Cardiac fibroblast (primary cell): ENCODE measurements at regions not wholly inside any gene's neighbourhood (a gene's known extent, or its start where the extent isn't known, plus 50 kb on each side); places are given as distances from the start of the nearest gene placed in this dataset.

Experiments
- DNase-seq, 2 donors: peaks; one replicate each; pipeline versions ENCODE4 v3.0.0 to v3.0.0-alpha.2; 2010; ENCODE audit warnings: low read depth in 2 of 2
- H3K4me3 ChIP-seq, 2 donors: replicated peaks in 1 of 2; 1 replicate in 1 of 2; 2 replicates in 1 of 2; pipeline ENCODE4 v1.5.1; 2011; ENCODE audit warnings: low read depth in 2 of 2, low read length in 2 of 2, mild to moderate bottlenecking in 2 of 2, moderate library complexity in 1 of 2
- CTCF ChIP-seq: IDR thresholded peaks from one replicate; pipeline ENCODE4 v1.5.1; 2011; ENCODE audit warnings: low read depth, mild to moderate bottlenecking, low read length, inconsistent platforms

GRCh38 chr2:10235099-10235908 lies 67.4 kb upstream of the HPCAL1 start:
- no peak overlapping the region for H3K4me3 ChIP-seq
- peak in 1 of 2 donors; percentile 14 for DNase-seq
- no peak for TF ChIP-seq CTCF

DNA sequence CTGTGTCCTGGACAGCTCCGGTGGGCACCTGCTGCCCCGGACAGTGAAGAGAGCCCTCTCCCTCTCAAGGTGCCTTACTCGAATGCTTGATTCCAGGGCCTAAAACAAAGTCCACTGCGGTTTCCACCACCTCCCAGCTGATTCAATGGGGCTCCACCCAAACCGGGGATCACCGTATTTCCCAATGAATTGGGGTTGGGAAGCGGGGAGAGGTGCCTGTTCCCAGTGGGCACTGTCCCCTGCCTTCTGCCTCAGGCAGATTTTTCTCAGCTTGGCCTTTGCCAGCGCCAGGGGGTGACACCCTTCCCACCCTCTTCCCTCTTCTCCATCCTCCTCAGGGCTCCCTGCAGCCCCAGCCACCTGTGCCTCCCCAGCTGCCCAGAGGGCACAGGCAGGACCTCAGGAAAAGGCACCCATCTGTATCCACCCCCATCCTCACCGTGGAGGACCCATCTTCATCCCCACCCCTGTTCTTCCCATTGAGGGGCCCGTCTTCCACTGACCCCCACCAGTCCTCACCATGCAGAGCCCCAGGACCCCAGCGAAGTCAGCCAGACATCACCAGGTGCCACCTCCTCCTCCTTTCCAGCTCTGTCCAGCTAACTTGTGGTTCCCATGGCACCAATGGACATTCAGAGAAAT lies 66.7 kb upstream of the HPCAL1 start:
- H3K4me3 ChIP-seq, result no peak overlapping the region
- no peak for DNase-seq
- TF ChIP-seq CTCF, result no peak

GRCh38 chr2:10236571-10237391 lies 65.9 kb upstream of the HPCAL1 start:
- no peak overlapping the region for H3K4me3 ChIP-seq
- DNase-seq, result no peak
- TF ChIP-seq CTCF, result no peak

DNA sequence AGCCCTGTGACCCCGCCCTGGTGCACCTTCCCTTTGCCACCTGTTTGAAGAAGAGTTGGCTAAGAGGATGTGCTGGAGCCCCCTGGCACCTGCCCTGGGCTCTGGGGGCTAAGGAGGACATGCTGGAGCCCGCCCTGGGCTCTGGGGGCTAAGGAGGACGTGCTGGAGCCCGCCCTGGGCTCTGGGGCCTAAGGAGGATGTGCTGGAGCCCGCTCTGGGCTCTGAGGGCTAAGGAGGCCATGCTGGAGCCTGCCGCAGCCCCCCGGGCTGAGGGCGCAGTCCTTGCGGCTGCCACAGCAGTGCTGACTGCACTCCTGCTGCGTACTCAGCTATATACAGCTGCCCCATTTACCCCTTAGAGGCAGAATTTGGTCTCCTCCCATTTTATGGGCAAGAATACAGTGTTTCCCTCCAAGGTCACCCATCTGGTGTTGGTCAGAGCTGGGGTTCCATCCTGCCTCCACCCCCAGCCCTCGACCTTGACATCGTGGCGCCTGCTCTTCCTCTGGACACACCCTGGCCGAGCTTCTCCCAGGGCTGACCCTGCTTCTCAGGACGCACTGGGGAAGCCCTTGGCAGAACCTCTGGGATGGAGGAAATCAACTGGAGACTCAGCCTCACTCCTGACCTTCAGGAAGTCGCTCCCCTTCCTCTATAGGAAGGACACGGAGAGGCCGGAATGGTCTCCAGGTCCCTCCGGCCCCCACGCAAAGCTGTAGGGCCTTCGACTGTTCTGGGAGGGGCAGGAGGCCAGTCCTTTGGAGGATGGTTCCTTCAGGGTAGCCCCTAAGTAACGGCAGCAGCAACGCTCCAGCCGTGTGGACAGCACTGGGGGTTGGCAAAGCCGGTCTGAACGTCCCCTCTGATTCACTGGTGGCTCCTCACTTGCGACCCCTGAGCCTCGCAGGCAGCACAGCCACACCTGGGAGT lies 65.0 kb upstream of the HPCAL1 start:
- H3K4me3 ChIP-seq, result no peak overlapping the region
- DNase-seq, result no peak
- no peak for TF ChIP-seq CTCF

GRCh38 chr2:10238396-10238795 lies 64.3 kb upstream of the HPCAL1 start:
- no peak overlapping the region for H3K4me3 ChIP-seq

More at GRCh38 chr2:10238396-10238795, 64.3 kb upstream of the HPCAL1 start:
- TF ChIP-seq CTCF, result no peak
- DNase-seq, result no peak
